ENCODE measurements at regions not wholly inside any gene's neighbourhood (a gene's known extent, or its start where the extent isn't known, plus 50 kb on each side); places are given as distances from the start of the nearest gene placed in this dataset.

DNA sequence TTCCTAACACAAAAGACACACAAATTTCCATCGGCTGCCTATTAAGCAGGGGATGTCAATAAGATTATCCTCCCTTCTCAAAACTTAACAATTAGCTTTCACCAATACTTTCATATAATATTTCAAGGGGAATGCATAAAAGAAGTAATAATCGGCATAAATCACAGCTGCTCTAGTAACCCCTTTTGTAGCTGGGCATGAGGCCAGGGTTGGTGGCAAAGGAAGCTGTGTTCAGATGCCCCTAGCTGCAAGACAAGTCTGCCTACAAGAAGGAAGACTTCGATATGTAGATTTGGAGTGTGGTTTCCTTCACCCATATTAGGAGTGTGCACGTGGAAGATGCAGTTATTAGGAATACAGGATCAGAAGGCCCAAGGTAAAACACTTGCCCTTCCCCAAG, 156.9 kb upstream of the SSTR4 start:
- no peak for TF ChIP-seq POLR2A (IDR thresholded peaks at IDR 0.05; ENCODE audit: low read depth, low read length)
- TF ChIP-seq POLR2AphosphoS5 (IDR thresholded peaks at IDR 0.05; ENCODE audit: low read depth, low read length): no peak
- no peak for TF ChIP-seq TAF1 (IDR thresholded peaks at IDR 0.05; ENCODE audit: borderline replicate concordance, low read depth, low read length)

All from GM12892 (cell line).